K562 (cell line): ENCODE measurements at regions not wholly inside any gene's neighbourhood (a gene's known extent, or its start where the extent isn't known, plus 50 kb on each side); places are given as distances from the start of the nearest gene placed in this dataset.

Source experiments
- ATAC-seq: fragments of 200-7000 bp; cut with Tn5 transposase; 3 replicates; pipeline ENCODE4 v1.9.1; 2020; ENCODE audit warnings: moderate library complexity
- BruUV-seq: library from RNA; stranded (reverse); fragments of 400-500 nt; replicated peaks from 2 replicates; lab custom pipeline; 2021; lab: Mats Ljungman, UMichigan
- CTCF ChIA-PET: fragments of 300-600 bp; formaldehyde crosslinking; extraction: SDS; loops from one replicate; lab custom pipeline; 2021; ENCODE audit warnings: low intra/inter-chr PET ratio; lab: Yijun Ruan, JAX
- POLR2A ChIA-PET: fragments of 300-600, 350-650 bp; sonication (Branson Sonifier 250); formaldehyde crosslinking; extraction: SDS; loops from one replicate; lab custom pipeline; 2021; ENCODE audit warnings: antibody characterized with exemption, inconsistent platforms; lab: Yijun Ruan, JAX
- DNase-seq, 4 experiments: peaks; one replicate each; pipeline versions ENCODE4 v3.0.0 to v3.0.0-alpha.2; 2011 to 2018; ENCODE audit warnings: low spot score in 3 of 4, mixed read lengths in 3 of 4; ENCODE audit errors: extremely low read depth in 1 of 4
- FAIRE-seq: peaks from 2 replicates; lab custom pipeline; 2011; peaks lifted over from hg19 to GRCh38; lab: Jason Lieb, UNC
- H2AFZ ChIP-seq: 2 replicates; pipeline ENCODE4 v1.6.0; 2011; ENCODE audit warnings: low read depth, low read length, control low read depth, inconsistent platforms
- H3K27ac ChIP-seq: fragments of 200-600 bp; 3 replicates; pipeline ENCODE4 v1.8.0; 2011; ENCODE audit warnings: low read depth, mild to moderate bottlenecking, control low read depth, inconsistent platforms, low read length, moderate library complexity, mixed read lengths; ENCODE audit errors: extremely low read depth
- H3K27me3 ChIP-seq, 2 experiments: fragments of 300-600 bp in 1 of 2; 2 replicates in 1 of 2; 3 replicates in 1 of 2; pipeline versions ENCODE4 v1.6.0 to v1.8.0; 2011; ENCODE audit warnings: inconsistent platforms in 2 of 2, low read length in 2 of 2, mild to moderate bottlenecking in 1 of 2, mixed read lengths in 1 of 2, moderate library complexity in 1 of 2; ENCODE audit not compliant: control insufficient read depth in 2 of 2, insufficient read depth in 2 of 2
- H3K36me3 ChIP-seq: fragments of 300-600 bp; 3 replicates; pipeline ENCODE4 v1.8.0; 2011; ENCODE audit warnings: mild to moderate bottlenecking, low read length, inconsistent platforms; ENCODE audit not compliant: control insufficient read depth, insufficient read depth
- H3K4me1 ChIP-seq, 2 experiments: fragments of 200-600 bp in 1 of 2; replicated peaks in 1 of 2; 2 replicates in 1 of 2; 3 replicates in 1 of 2; pipeline versions ENCODE4 v1.5.1 to v1.8.0; 2011; ENCODE audit warnings: inconsistent platforms in 2 of 2, low read length in 2 of 2, mild to moderate bottlenecking in 1 of 2, mixed read lengths in 1 of 2, moderate library complexity in 1 of 2; ENCODE audit not compliant: control insufficient read depth in 2 of 2, insufficient read depth in 2 of 2
- H3K4me2 ChIP-seq: 2 replicates; pipeline ENCODE4 v1.6.1; 2011; ENCODE audit warnings: low read length, control low read depth, inconsistent platforms, mixed read lengths; ENCODE audit not compliant: insufficient read depth
- H3K4me3 ChIP-seq: fragments of 200-600 bp; sonication (generic), shearing (Covaris generic); 2 replicates; pipeline ENCODE4 v1.5.1; 2016; ENCODE audit warnings: control low read depth, inconsistent platforms
- H3K79me2 ChIP-seq: fragments of 200-600 bp; 3 replicates; pipeline ENCODE4 v1.8.0; 2011; ENCODE audit warnings: low read length, inconsistent platforms; ENCODE audit not compliant: control insufficient read depth, insufficient read depth
- H3K9ac ChIP-seq, 2 experiments: 2 replicates each; pipeline versions ENCODE4 v1.6.0 to v1.6.1; 2011; ENCODE audit warnings: low read depth in 2 of 2, low read length in 2 of 2, control low read depth in 1 of 2, inconsistent platforms in 1 of 2, mild to moderate bottlenecking in 1 of 2, mixed read lengths in 1 of 2; ENCODE audit not compliant: insufficient read depth in 1 of 2
- H3K9me1 ChIP-seq: one replicate; pipeline ENCODE4 v1.6.0; 2011; ENCODE audit warnings: inconsistent platforms, mild to moderate bottlenecking, low read length, moderate library complexity; ENCODE audit not compliant: control insufficient read depth, insufficient read depth
- H3K9me3 ChIP-seq: replicated peaks from 2 replicates; pipeline ENCODE4 v1.5.1; 2011; ENCODE audit warnings: low read depth, low read length, inconsistent platforms; ENCODE audit not compliant: control insufficient read depth, insufficient read depth
- H4K20me1 ChIP-seq: replicated peaks from 2 replicates; pipeline ENCODE4 v1.6.1; 2011; ENCODE audit warnings: low read length, inconsistent platforms, mixed read lengths; ENCODE audit not compliant: control insufficient read depth, insufficient read depth
- BMI1 ChIP-seq: fragments of 150-350 bp; IDR thresholded peaks from 2 replicates; pipeline ENCODE4 v1.6.1; 2014; ENCODE audit warnings: low read length
- CEBPB ChIP-seq: fragments of 450-650 bp; IDR thresholded peaks from 2 replicates; pipeline ENCODE4 v1.6.1; 2016; ENCODE audit warnings: missing genetic modification characterization, missing compliant biosample characterization
- GATAD2B ChIP-seq: fragments of 450-650 bp; IDR thresholded peaks from 2 replicates; pipeline ENCODE4 v1.6.1; 2017; ENCODE audit warnings: mild to moderate bottlenecking, borderline replicate concordance
- KLF6 ChIP-seq: fragments of 250-450 bp; sonication (Bioruptor Pico); IDR thresholded peaks from 2 replicates; pipeline ENCODE4 v1.4.0; 2020; ENCODE audit warnings: mild to moderate bottlenecking, moderate library complexity, borderline replicate concordance
- NFIC ChIP-seq: fragments of 450-650 bp; IDR thresholded peaks from 2 replicates; pipeline ENCODE4 v1.6.1; 2017; ENCODE audit warnings: mild to moderate bottlenecking, inconsistent platforms
- PTTG1 ChIP-seq: fragments of 450-650 bp; IDR thresholded peaks from 2 replicates; pipeline ENCODE4 v1.6.1; 2016; ENCODE audit warnings: low read depth, mild to moderate bottlenecking, missing genetic modification characterization, missing compliant biosample characterization
- SMAD4 ChIP-seq: fragments of 250-450 bp; sonication (Bioruptor Pico); conservative IDR thresholded peaks from 2 replicates; pipeline ENCODE4 v1.8.0; 2021; ENCODE audit warnings: inconsistent platforms, mild to moderate bottlenecking, moderate library complexity
- TRIM24 ChIP-seq, 2 experiments: fragments of 450-650 bp; IDR thresholded peaks; 2 replicates each; pipeline ENCODE4 v1.6.1; 2016
- ZNF584 ChIP-seq: fragments of 200-800 bp; sonication (Bioruptor generic); IDR thresholded peaks from 2 replicates; pipeline ENCODE4 v1.6.1; 2016; ENCODE audit warnings: low read depth, mild to moderate bottlenecking, missing genetic modification characterization, missing compliant biosample characterization
- WGBS: fragments of 100-300 bp; shearing (Covaris generic); methylation state at CpG from one replicate; pipeline ENCODE4 v1.1.6; 2016; ENCODE audit warnings: low coverage, mixed read lengths; ENCODE audit not compliant: insufficient coverage; ENCODE audit errors: missing lambda C conversion rate; 5-methylcytosine and 5-hydroxymethylcytosine counted together
- in situ Hi-C: fragments of 300-500 bp; cut with MboI; formaldehyde crosslinking; loops from 4 replicates; pipeline ENCODE4 v1.15.0; 2018; ENCODE audit warnings: inconsistent platforms, mixed read lengths
- intact Hi-C: fragments of 100-400 bp; cut with micrococcal nuclease; formaldehyde crosslinking; loops from 2 replicates; pipeline ENCODE4 v1.14.2; 2022
- TF ChIP-seq, protein P1 (sequence below): fragments of 250-450 bp; sonication (Bioruptor Pico); IDR thresholded peaks from 2 replicates; pipeline ENCODE4 v1.4.0; 2020; ENCODE audit warnings: borderline replicate concordance
- TF ChIP-seq, protein P2 (sequence below): sonication (generic); formaldehyde crosslinking; IDR thresholded peaks from 2 replicates; pipeline ENCODE4 v1.9.0; 2022; ENCODE audit warnings: mild to moderate bottlenecking, missing genetic modification reagents
- TF ChIP-seq, protein P3 (sequence below): sonication (generic); formaldehyde crosslinking; IDR thresholded peaks from 2 replicates; pipeline ENCODE4 v1.8.0; 2022; ENCODE audit warnings: mild to moderate bottlenecking, low read depth, missing genetic modification reagents
- TF ChIP-seq, protein P4 (sequence below): fragments of 450-650 bp; IDR thresholded peaks from 2 replicates; pipeline ENCODE4 v1.6.1; 2018; ENCODE audit not compliant: partially characterized antibody

DNA sequence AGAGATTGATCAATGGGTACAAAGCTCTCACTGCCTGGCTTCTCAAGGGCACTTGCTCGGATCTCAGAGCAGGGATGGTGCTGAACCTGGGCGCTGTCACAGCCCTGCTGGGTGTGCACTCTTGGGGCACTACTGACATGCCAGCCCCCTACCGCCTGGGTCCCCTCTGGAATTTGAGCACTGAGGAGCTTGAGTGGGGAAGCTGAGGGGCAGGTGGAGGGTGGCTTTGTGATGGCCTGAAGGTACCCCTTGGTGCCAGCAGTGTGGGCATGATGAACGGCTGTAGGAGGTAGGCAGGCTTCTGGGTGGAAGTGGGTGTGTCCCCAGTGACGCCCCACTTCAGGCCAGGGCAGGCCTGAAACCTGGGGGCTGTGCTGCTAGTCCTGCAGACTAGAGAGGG lies 379.1 kb upstream of the GRID2 start:
- 0% methylated on average over 3 of the region's 5 CpGs for WGBS
- ATAC-seq (no peak), DNase-seq (no peak), FAIRE-seq (no peak)
- Histone ChIP-seq H3K36me3 (no peaks in the 10 kb centered on the region), H3K9me3 (no peaks in the 10 kb centered on the region), H3K79me2 (no peaks in the 10 kb centered on the region), H3K4me1 (no peaks in the 10 kb centered on the region), H3K9ac (no peak overlapping the region), H3K9me1 (no peaks in the 10 kb centered on the region), H2AFZ (no peak overlapping the region), H4K20me1 (no peaks in the 10 kb centered on the region), H3K4me3 (no peak overlapping the region), H3K27ac (no peak overlapping the region), H3K27me3 (no peaks in the 10 kb centered on the region), H3K4me2 (no peak overlapping the region)
- TF ChIP-seq, protein P1, sequence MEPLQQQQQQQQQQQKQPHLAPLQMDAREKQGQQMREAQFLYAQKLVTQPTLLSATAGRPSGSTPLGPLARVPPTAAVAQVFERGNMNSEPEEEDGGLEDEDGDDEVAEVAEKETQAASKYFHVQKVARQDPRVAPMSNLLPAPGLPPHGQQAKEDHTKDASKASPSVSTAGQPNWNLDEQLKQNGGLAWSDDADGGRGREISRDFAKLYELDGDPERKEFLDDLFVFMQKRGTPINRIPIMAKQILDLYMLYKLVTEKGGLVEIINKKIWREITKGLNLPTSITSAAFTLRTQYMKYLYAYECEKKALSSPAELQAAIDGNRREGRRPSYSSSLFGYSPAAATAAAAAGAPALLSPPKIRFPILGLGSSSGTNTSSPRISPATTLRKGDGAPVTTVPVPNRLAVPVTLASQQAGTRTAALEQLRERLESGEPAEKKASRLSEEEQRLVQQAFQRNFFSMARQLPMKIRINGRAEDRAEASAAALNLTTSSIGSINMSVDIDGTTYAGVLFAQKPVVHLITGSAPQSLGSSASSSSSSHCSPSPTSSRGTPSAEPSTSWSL, result no peak
- no peak for TF ChIP-seq KLF6 (CRISPR knock-in tag)
- no peak for TF ChIP-seq TRIM24 (IDR thresholded peaks at IDR 0.05)
- TF ChIP-seq, protein P2, sequence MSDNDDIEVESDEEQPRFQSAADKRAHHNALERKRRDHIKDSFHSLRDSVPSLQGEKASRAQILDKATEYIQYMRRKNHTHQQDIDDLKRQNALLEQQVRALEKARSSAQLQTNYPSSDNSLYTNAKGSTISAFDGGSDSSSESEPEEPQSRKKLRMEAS (CRISPR knock-in tag), result no peak
- TF ChIP-seq, protein P3, sequence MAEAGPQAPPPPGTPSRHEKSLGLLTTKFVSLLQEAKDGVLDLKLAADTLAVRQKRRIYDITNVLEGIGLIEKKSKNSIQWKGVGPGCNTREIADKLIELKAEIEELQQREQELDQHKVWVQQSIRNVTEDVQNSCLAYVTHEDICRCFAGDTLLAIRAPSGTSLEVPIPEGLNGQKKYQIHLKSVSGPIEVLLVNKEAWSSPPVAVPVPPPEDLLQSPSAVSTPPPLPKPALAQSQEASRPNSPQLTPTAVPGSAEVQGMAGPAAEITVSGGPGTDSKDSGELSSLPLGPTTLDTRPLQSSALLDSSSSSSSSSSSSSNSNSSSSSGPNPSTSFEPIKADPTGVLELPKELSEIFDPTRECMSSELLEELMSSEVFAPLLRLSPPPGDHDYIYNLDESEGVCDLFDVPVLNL (CRISPR knock-in tag), result no peak
- no peak for TF ChIP-seq BMI1
- no peak for TF ChIP-seq NFIC
- TF ChIP-seq, protein P4, sequence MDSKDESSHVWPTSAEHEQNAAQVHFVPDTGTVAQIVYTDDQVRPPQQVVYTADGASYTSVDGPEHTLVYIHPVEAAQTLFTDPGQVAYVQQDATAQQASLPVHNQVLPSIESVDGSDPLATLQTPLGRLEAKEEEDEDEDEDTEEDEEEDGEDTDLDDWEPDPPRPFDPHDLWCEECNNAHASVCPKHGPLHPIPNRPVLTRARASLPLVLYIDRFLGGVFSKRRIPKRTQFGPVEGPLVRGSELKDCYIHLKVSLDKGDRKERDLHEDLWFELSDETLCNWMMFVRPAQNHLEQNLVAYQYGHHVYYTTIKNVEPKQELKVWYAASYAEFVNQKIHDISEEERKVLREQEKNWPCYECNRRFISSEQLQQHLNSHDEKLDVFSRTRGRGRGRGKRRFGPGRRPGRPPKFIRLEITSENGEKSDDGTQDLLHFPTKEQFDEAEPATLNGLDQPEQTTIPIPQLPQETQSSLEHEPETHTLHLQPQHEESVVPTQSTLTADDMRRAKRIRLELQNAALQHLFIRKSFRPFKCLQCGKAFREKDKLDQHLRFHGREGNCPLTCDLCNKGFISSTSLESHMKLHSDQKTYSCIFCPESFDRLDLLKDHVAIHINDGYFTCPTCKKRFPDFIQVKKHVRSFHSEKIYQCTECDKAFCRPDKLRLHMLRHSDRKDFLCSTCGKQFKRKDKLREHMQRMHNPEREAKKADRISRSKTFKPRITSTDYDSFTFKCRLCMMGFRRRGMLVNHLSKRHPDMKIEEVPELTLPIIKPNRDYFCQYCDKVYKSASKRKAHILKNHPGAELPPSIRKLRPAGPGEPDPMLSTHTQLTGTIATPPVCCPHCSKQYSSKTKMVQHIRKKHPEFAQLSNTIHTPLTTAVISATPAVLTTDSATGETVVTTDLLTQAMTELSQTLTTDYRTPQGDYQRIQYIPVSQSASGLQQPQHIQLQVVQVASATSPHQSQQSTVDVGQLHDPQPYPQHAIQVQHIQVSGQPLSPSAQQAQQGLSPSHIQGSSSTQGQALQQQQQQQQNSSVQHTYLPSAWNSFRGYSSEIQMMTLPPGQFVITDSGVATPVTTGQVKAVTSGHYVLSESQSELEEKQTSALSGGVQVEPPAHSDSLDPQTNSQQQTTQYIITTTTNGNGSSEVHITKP, result no peak
- no peak for TF ChIP-seq PTTG1 (tag)
- no peak for TF ChIP-seq CEBPB (tag)
- TF ChIP-seq SMAD4 (CRISPR knock-in tag), result no peak
- TF ChIP-seq ZNF584 (CRISPR knock-in tag), result no peak
- TF ChIP-seq GATAD2B, result no peak
- in situ Hi-C loops (no loop called here), intact Hi-C loops (no loop called here)
- ChIA-PET CTCF (no interaction called here), POLR2A (no interaction called here)
- BruUV-seq, result no TSS peak
